ENCODE measurements at regions not wholly inside any gene's neighbourhood (a gene's known extent, or its start where the extent isn't known, plus 50 kb on each side); places are given as distances from the start of the nearest gene placed in this dataset.
"Not testable (repeated sequence)": the region's sequence is repeated elsewhere in the genome, so short reads cannot be mapped to it uniquely, and the experiment has no call there.

DNA sequence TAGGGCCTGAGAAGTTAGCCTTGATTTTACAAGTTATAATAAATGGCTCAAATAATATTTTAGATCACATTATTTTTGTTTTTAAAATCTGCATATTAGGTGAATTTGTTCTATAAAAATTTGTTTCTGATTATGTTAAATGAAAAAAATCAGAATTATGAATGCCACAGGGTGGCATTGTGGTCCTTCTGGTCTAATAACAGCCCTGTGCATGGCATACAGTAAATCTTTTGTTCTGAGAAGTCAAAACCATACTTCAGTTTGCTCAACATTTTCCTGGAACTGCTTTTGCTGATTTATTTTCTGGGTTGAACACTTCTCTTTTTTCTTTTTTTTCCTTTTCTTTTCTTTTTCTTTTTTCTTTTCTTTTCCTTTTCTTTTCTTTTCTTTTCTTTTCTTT is 101.0 kb upstream of the UBQLN2 start:
- no peak for DNase-seq (ENCODE audit: extremely low spot score, unreplicated experiment)
- Mint-ChIP-seq H3K27me3 (no peaks in the 10 kb centered on the region), H3K4me3 (no peak overlapping the region), H3K4me1 (ENCODE audit: unreplicated experiment) (no peaks in the 10 kb centered on the region), H3K27ac (no peak overlapping the region), H3K36me3 (no peaks in the 10 kb centered on the region), H3K9me3 (peaks cover 7% of the 10 kb centered on the region)
- TF ChIP-seq, protein P1, sequence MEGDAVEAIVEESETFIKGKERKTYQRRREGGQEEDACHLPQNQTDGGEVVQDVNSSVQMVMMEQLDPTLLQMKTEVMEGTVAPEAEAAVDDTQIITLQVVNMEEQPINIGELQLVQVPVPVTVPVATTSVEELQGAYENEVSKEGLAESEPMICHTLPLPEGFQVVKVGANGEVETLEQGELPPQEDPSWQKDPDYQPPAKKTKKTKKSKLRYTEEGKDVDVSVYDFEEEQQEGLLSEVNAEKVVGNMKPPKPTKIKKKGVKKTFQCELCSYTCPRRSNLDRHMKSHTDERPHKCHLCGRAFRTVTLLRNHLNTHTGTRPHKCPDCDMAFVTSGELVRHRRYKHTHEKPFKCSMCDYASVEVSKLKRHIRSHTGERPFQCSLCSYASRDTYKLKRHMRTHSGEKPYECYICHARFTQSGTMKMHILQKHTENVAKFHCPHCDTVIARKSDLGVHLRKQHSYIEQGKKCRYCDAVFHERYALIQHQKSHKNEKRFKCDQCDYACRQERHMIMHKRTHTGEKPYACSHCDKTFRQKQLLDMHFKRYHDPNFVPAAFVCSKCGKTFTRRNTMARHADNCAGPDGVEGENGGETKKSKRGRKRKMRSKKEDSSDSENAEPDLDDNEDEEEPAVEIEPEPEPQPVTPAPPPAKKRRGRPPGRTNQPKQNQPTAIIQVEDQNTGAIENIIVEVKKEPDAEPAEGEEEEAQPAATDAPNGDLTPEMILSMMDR (conservative IDR thresholded peaks at IDR 0.05): no peak

DNA sequence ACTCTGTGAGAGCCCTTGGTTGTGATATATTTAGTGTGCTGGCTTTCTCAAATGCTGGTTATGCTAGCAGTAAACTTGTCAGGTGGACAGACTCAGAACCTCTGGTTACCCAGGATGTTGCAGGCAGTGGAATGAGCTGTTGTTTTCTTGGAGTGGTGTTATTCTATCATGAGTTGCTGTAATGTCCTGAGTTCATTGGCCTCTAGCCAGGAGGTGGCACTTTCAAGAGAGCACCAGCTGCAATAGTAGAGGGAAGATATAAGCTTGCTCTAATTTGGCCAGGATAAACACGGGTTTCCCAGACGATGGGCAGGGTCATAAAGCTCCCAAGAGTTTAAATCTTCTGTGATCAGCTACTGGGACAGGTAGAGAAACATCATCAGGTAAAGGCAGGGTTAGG is 95.0 kb upstream of the UBQLN2 start:
- TF ChIP-seq, protein P1 (conservative IDR thresholded peaks at IDR 0.05): no peak
- Mint-ChIP-seq H3K36me3 (no peaks in the 10 kb centered on the region), H3K9me3 (no peaks in the 10 kb centered on the region)

DNA sequence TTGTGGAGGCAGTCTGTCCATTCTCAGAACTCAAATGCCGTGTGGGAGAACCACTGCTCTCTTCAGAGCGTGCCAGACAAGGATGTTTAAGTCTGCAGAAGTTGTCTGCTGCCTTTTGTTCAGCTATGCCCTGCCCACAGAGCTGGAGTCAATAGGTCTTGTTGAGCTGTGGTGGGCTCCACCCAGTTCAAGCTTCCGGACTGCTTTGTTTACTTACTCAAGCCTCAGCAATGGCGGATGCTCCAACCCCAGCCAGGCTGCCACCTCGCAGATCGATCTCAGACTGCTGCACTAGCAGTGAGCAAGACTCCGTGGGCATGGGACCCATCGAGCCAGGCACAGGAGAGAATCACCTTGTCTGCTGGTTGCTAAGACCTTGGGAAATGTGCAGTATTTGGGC is 68.5 kb upstream of the UBQLN2 start:
- H3K27ac Mint-ChIP-seq, H3K27me3 Mint-ChIP-seq: not testable (repeated sequence)

More for the DNA sequence above, 95.0 kb upstream of the UBQLN2 start:
- Mint-ChIP-seq H3K4me3 (no peak overlapping the region), H3K27me3 (no peaks in the 10 kb centered on the region), H3K27ac (no peak overlapping the region), H3K4me1 (ENCODE audit: unreplicated experiment) (no peaks in the 10 kb centered on the region)
- DNase-seq (ENCODE audit: extremely low spot score, unreplicated experiment): no peak

DNA sequence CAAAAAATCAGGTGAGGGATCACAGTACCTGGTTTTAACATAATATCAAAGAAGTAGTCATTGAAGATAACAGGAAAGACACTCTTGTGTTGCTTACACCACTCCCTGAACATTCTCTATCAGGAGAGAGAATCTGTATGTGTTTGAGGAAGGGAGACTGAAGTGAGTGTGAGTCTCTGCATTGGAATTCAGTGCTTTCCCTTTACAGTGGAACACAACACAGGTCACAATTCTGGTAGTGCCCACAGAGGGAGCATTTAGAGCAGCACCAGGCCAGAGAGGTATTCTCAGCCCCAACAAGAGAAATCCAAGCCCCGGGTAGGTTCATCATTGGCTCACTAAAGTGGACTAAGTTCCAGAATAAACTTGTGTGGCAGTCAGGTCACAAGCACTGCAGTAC is 64.7 kb upstream of the UBQLN2 start:
- no peaks in the 10 kb centered on the region for H3K4me1 Mint-ChIP-seq (ENCODE audit: unreplicated experiment)
- no peaks in the 10 kb centered on the region for H3K9me3 Mint-ChIP-seq

More for the DNA sequence above, 68.5 kb upstream of the UBQLN2 start:
- H3K4me3 Mint-ChIP-seq; DNase-seq (ENCODE audit: extremely low spot score, unreplicated experiment); H3K9me3 Mint-ChIP-seq; H3K36me3 Mint-ChIP-seq; H3K4me1 Mint-ChIP-seq (ENCODE audit: unreplicated experiment): not testable (repeated sequence)

DNA sequence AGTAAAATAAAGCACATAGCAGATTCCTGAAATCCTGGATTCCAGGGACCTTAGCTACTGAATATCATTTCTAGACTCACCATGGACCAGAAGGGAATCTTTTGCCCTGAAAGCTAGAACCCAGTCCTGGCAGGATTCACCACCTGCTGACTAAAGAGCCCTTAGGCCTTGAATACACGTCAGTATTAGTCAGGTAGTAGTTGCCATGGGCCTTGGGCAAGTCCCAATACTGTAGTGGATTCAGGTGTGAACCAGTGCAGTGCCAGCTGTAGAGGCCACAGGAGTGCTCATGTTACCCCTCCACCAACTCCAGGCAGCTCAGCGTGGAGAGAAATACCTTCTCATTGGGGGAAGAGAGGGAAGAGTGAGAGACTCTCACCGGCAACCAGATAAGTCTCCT is 64.1 kb upstream of the UBQLN2 start:
- H3K9me3 Mint-ChIP-seq: no peaks in the 10 kb centered on the region
- H3K27me3 Mint-ChIP-seq: no peaks in the 10 kb centered on the region

More for the DNA sequence above, 64.7 kb upstream of the UBQLN2 start:
- no peaks in the 10 kb centered on the region for H3K36me3 Mint-ChIP-seq
- TF ChIP-seq, protein P1 (conservative IDR thresholded peaks at IDR 0.05): no peak
- no peak overlapping the region for H3K27ac Mint-ChIP-seq
- no peak overlapping the region for H3K4me3 Mint-ChIP-seq
- no peak for DNase-seq (ENCODE audit: extremely low spot score, unreplicated experiment)
- no peaks in the 10 kb centered on the region for H3K27me3 Mint-ChIP-seq

DNA sequence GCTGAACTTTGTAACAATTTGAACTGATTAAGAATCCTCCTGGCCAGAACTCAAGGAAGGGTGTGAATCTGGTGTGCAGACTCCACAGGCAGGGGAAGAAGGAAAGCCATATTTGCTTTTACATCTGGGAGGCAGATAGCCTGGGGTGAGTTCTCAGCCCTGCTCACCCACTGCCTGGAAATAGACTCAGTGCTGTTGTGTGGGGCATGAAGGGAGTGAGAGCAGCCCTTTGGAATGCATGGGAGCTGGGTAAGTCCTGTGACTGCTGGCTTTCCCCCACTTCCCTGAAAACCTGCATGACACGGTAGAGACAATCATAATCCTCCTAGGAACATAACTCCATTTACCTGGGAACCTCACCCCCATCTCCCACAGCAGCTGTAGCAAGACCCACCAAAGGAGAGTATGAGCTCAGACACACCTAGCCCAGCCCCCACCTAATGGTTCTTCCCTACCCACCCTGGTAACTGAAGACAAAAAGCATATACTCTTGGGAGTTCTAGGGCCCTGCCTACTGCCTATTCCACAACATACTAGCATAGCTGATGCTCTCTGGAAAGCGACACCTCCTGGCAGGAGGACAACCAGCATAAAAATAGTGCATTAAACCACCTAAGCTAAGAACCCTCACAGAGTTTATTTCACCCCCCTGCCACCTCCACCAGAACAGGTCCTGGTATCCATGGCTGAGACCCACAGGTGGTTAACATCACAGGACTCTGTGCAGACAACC is 59.3 kb upstream of the UBQLN2 start:
- Mint-ChIP-seq H3K4me3 (no peak overlapping the region), H3K36me3 (no peaks in the 10 kb centered on the region), H3K27me3 (no peaks in the 10 kb centered on the region), H3K9me3 (peaks cover 7% of the 10 kb centered on the region), H3K4me1 (ENCODE audit: unreplicated experiment) (no peaks in the 10 kb centered on the region), H3K27ac (peak overlapping the region; percentile 38)
- no peak for DNase-seq (ENCODE audit: extremely low spot score, unreplicated experiment)
- TF ChIP-seq, protein P1 (conservative IDR thresholded peaks at IDR 0.05): no peak

More for the DNA sequence above, 64.1 kb upstream of the UBQLN2 start:
- TF ChIP-seq, protein P1 (conservative IDR thresholded peaks at IDR 0.05): no peak
- no peak for DNase-seq (ENCODE audit: extremely low spot score, unreplicated experiment)
- Mint-ChIP-seq H3K4me3 (no peak overlapping the region), H3K36me3 (no peaks in the 10 kb centered on the region), H3K27ac (no peak overlapping the region), H3K4me1 (ENCODE audit: unreplicated experiment) (no peaks in the 10 kb centered on the region)
